HUES64 (cell line): ENCODE measurements at regions not wholly inside any gene's neighbourhood (a gene's known extent, or its start where the extent isn't known, plus 50 kb on each side); places are given as distances from the start of the nearest gene placed in this dataset.

Source experiments
- H3K27ac ChIP-seq: 2 replicates; pipeline ENCODE4 v1.7.0; 2013; ENCODE audit warnings: low read depth, low read length, inconsistent platforms
- H3K27me3 ChIP-seq: 2 replicates; pipeline ENCODE4 v1.6.1; 2013; ENCODE audit warnings: mild to moderate bottlenecking, low read length; ENCODE audit not compliant: insufficient read depth
- H3K36me3 ChIP-seq: 2 replicates; pipeline ENCODE4 v1.6.1; 2013; ENCODE audit warnings: mild to moderate bottlenecking, low read length; ENCODE audit not compliant: insufficient read depth
- H3K4me1 ChIP-seq: 2 replicates; pipeline ENCODE4 v1.6.1; 2013; ENCODE audit warnings: mild to moderate bottlenecking, low read length, moderate library complexity; ENCODE audit not compliant: insufficient read depth
- H3K4me3 ChIP-seq: 2 replicates; pipeline ENCODE4 v1.5.1; 2013; ENCODE audit warnings: mild to moderate bottlenecking, low read length, moderate library complexity
- H3K9ac ChIP-seq: 2 replicates; pipeline ENCODE4 v1.6.1; 2013; ENCODE audit warnings: mild to moderate bottlenecking, low read depth, low read length
- H3K9me3 ChIP-seq: 2 replicates; pipeline ENCODE4 v1.6.1; 2013; ENCODE audit warnings: low read depth, low read length; ENCODE audit not compliant: insufficient read depth
- WGBS: fragments of 150-250, 120-280 bp; methylation state at CpG from one replicate; pipeline ENCODE4 v1.1.7; 2013; ENCODE audit warnings: missing lambda C conversion rate; 5-methylcytosine and 5-hydroxymethylcytosine counted together

DNA sequence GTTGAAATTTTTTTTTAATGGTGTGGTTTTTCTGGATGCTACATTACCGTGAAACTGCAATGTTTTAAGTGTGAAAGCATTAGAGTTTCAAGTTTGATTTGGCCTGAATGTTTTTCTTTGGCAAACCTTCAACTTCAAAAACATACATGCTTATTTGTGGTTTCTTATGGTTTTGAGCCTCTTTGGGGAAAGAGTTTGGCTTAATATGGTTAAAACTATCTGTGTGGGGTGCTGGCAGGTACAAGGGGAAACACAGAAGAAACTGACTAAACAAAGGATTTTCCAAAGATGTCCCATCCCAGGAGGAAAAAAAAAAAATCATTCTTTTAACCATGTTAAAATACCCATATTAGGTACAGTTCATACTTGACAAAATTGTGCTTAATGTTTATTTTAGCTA, 121.1 kb downstream of the HGF start:
- Histone ChIP-seq H3K27ac (no peak overlapping the region), H3K4me1 (no peaks in the 10 kb centered on the region), H3K9ac (no peak overlapping the region), H3K4me3 (no peak overlapping the region), H3K27me3 (no peaks in the 10 kb centered on the region), H3K36me3 (no peaks in the 10 kb centered on the region), H3K9me3 (peaks cover 14% of the 10 kb centered on the region; the same call in 1 of the 2 replicates)
- WGBS, result 95% methylated on average over 1 of the region's 1 CpG

- H3K9ac ChIP-seq, result no peak overlapping the region
- no peak overlapping the region for H3K27ac ChIP-seq
- 95% methylated on average over 5 of the region's 5 CpGs for WGBS
Observed at GRCh38 chr7:81645435-81645834, 124.4 kb downstream of the HGF start.

DNA sequence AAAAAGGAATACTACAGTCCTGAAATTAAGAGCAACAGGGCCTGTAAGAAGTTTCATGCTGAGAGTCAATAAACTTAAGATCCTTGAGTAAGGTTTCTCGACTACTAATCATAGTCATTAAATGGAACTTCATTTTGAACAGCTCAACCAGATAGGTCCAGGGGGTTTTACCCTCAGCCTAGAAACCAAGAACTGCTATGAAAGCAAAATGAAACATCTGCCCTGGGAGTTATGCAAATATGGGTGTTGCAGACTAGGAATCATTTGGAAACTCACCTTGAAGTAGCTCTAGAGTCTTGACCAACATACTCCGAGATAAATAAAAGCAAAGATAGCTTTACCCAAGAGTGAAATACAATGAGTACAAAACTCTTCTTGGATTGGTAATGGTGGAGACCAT, 128.0 kb downstream of the HGF start:
- no peak overlapping the region for H3K4me3 ChIP-seq
- H3K27me3 ChIP-seq, result no peaks in the 10 kb centered on the region
- no peak overlapping the region for H3K27ac ChIP-seq
- WGBS, result 100% methylated on average over 1 of the region's 2 CpGs
- H3K4me1 ChIP-seq, result no peaks in the 10 kb centered on the region
- H3K9ac ChIP-seq, result no peak overlapping the region
- H3K9me3 ChIP-seq, result no peaks in the 10 kb centered on the region; the same call in 1 of the 2 replicates
- H3K36me3 ChIP-seq, result no peaks in the 10 kb centered on the region

More at GRCh38 chr7:81645435-81645834, 124.4 kb downstream of the HGF start:
- no peaks in the 10 kb centered on the region for H3K36me3 ChIP-seq
- H3K27me3 ChIP-seq, result no peaks in the 10 kb centered on the region
- H3K4me3 ChIP-seq, result no peak overlapping the region
- no peaks in the 10 kb centered on the region for H3K4me1 ChIP-seq
- H3K9me3 ChIP-seq, result no peaks in the 10 kb centered on the region; the same call in 1 of the 2 replicates

DNA sequence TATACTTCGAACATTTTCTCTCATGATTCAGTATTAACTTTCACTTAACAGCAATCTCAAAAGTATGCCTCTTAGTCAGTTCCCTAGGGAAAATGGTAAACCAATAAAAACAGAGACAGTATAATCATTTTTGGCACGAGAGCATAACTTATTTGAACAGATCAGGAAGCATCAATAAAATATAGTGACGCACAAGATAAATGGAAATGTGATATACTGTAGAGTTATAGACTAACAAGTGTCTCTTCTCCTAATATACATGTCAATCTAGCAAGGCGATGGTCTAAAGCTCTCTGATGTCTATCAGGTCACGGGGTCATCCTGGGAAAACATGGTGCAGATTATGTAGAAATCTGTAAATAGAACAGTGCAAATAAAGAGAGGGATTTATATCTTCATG, 131.6 kb downstream of the HGF start:
- Histone ChIP-seq H3K36me3 (no peaks in the 10 kb centered on the region), H3K27me3 (no peaks in the 10 kb centered on the region), H3K9ac (no peak overlapping the region), H3K4me1 (no peaks in the 10 kb centered on the region), H3K27ac (no peak overlapping the region), H3K4me3 (no peak overlapping the region), H3K9me3 (no peaks in the 10 kb centered on the region; the same call in 1 of the 2 replicates)
- 87% methylated on average over 4 of the region's 5 CpGs for WGBS

GRCh38 chr7:81637534-81637933, 132.3 kb downstream of the HGF start:
- 100% methylated on average over 1 of the region's 1 CpG for WGBS
- Histone ChIP-seq H3K9ac (no peak overlapping the region), H3K27ac (no peak overlapping the region)

DNA sequence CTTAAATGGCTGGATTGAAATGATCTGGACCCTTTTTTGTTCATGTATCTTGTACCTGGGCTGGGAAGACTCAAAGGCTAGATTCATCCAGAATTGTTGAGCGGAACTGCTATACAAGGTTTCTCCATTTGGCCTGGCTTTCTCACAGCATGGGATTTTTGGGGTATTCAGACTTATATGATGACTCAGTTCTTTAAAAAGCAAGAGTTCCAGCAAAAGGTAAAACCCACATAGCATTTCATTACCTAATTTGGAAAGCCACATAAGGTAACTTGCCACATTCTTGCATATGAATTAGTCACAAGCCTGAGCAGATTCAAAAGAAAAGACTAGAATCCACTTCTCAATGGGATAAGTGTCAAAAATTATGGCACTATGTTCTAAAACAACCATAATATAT, 137.4 kb downstream of the HGF start:
- peak overlapping the region; percentile 31; the same call in 1 of the 2 replicates for H3K27ac ChIP-seq

More at GRCh38 chr7:81637534-81637933, 132.3 kb downstream of the HGF start:
- Histone ChIP-seq H3K9me3 (no peaks in the 10 kb centered on the region; the same call in 1 of the 2 replicates), H3K36me3 (no peaks in the 10 kb centered on the region), H3K4me1 (peaks cover 4% of the 10 kb centered on the region), H3K27me3 (no peaks in the 10 kb centered on the region), H3K4me3 (no peak overlapping the region)

DNA sequence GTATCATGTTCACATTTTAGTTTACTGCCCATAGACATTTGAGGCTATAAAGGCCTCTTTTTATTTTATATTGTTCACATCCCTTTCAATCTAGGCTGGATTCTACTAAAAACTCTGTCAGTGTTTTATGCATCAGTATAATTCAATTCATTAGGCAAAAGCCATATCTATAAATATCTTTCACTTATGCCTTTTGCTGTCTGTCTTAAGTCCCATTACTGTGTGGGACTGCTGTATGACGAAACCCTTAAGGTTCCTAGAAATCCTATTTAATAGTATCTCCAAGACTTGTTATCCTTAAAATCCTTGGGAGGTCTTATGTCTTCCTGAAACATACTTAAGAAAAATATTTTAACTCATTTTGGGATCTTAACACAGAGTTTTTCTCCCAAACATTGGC, 139.2 kb downstream of the HGF start:
- no peaks in the 10 kb centered on the region for H3K27me3 ChIP-seq
- H3K4me3 ChIP-seq, result no peak overlapping the region
- peaks cover 7% of the 10 kb centered on the region for H3K4me1 ChIP-seq
- no peaks in the 10 kb centered on the region for H3K36me3 ChIP-seq
- 100% methylated on average over 1 of the region's 1 CpG for WGBS
- H3K27ac ChIP-seq, result no peak overlapping the region
- H3K9ac ChIP-seq, result no peak overlapping the region
- no peaks in the 10 kb centered on the region for H3K9me3 ChIP-seq

More for the DNA sequence above, 137.4 kb downstream of the HGF start:
- Histone ChIP-seq H3K9me3 (no peaks in the 10 kb centered on the region), H3K27me3 (no peaks in the 10 kb centered on the region), H3K4me3 (no peak overlapping the region), H3K36me3 (no peaks in the 10 kb centered on the region), H3K4me1 (peaks cover 7% of the 10 kb centered on the region), H3K9ac (no peak overlapping the region)
- 87% methylated on average over 1 of the region's 1 CpG for WGBS

- H3K27ac ChIP-seq, result no peak overlapping the region
- no peaks in the 10 kb centered on the region for H3K36me3 ChIP-seq
- peaks cover 7% of the 10 kb centered on the region for H3K4me1 ChIP-seq
- H3K4me3 ChIP-seq, result no peak overlapping the region
- H3K9ac ChIP-seq, result no peak overlapping the region
- H3K27me3 ChIP-seq, result no peaks in the 10 kb centered on the region
- 95% methylated on average over 2 of the region's 2 CpGs for WGBS
- no peaks in the 10 kb centered on the region for H3K9me3 ChIP-seq
Observed at GRCh38 chr7:81629702-81630101, 140.1 kb downstream of the HGF start.

GRCh38 chr7:81628951-81629350, 140.9 kb downstream of the HGF start:
- no peaks in the 10 kb centered on the region for H3K36me3 ChIP-seq
- no peak overlapping the region for H3K4me3 ChIP-seq
- H3K27ac ChIP-seq, result no peak overlapping the region
- H3K4me1 ChIP-seq, result peaks cover 10% of the 10 kb centered on the region
- no peak overlapping the region for H3K9ac ChIP-seq
- no peaks in the 10 kb centered on the region for H3K9me3 ChIP-seq
- H3K27me3 ChIP-seq, result no peaks in the 10 kb centered on the region

GRCh38 chr7:81627536-81628287, 142.1 kb downstream of the HGF start:
- no peaks in the 10 kb centered on the region for H3K9me3 ChIP-seq
- no peaks in the 10 kb centered on the region for H3K36me3 ChIP-seq
- H3K27me3 ChIP-seq, result no peaks in the 10 kb centered on the region
- no peak overlapping the region for H3K4me3 ChIP-seq
- no peak overlapping the region for H3K9ac ChIP-seq
- no peak overlapping the region for H3K27ac ChIP-seq
- H3K4me1 ChIP-seq, result peaks cover 8% of the 10 kb centered on the region
- whole genome bisulfite sequencing, result 93% methylated on average over 1 of the region's 6 CpGs

DNA sequence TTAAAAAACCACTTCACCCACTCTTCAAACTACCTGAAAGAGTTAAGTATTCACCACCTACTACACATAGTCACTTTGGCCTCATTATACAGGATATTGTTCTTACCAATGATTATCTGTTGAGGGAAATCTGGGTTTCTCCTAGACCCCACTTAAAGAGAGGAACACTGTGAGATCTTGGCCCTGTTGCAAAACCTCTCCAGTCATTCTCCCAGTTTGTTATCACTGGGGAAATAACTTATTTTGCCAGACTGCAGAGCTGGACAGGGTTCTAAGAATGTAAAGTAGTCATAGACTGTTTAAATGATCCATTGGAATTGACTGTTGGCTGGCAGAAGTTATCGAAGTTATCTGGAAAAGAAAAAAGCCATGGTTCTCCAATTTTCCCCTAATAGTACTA, 143.8 kb downstream of the HGF start:
- 100% methylated on average over 1 of the region's 1 CpG for WGBS
- H3K4me1 ChIP-seq, result peaks cover 4% of the 10 kb centered on the region; the same call in 1 of the 2 replicates

More for the DNA sequence above, 143.8 kb downstream of the HGF start:
- no peaks in the 10 kb centered on the region for H3K27me3 ChIP-seq
- no peaks in the 10 kb centered on the region for H3K36me3 ChIP-seq
- no peak overlapping the region for H3K9ac ChIP-seq
- no peak overlapping the region for H3K4me3 ChIP-seq
- H3K27ac ChIP-seq, result no peak overlapping the region
- H3K9me3 ChIP-seq, result no peaks in the 10 kb centered on the region
